SK-N-DZ (cell line): ENCODE measurements at regions not wholly inside any gene's neighbourhood (a gene's known extent, or its start where the extent isn't known, plus 50 kb on each side); places are given as distances from the start of the nearest gene placed in this dataset.
"Not testable (repeated sequence)": the region's sequence is repeated elsewhere in the genome, so short reads cannot be mapped to it uniquely, and the experiment has no call there.

Experiments used
- DNase-seq: peaks from one replicate; pipeline ENCODE4 v3.0.0-alpha.2; 2015; ENCODE audit warnings: low spot score

DNA sequence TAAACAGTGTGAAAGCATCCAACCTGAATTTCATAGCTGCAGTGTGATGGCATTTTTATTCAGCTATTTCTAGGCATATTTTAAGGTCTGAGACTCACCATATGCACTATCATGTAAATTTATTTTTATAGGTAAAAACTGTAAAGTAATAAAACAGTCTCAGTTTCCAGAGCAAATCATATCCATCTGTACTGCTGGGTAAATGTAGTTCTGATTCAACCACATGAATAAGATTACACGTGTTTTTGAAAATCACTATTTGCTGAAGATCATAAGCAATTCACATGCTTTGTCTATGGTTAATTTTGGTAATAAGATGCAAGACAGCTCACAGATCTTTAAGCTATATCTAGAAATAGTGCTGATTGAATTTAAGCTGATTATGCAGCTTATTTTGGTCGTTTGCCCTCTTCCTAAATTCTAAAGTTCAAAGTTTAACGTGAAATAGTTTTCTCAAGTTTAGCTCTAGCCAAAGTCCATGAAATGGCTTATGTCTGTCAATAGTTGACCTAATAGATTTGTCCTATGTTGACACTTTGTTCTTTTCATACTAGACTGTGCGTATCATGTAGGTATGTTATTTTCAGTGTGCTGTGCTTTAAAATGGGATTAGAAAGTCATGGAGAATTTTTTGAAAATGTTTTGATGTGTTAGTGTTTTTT, 489.0 kb downstream of the USP25 start:
- DNase-seq: no peak

DNA sequence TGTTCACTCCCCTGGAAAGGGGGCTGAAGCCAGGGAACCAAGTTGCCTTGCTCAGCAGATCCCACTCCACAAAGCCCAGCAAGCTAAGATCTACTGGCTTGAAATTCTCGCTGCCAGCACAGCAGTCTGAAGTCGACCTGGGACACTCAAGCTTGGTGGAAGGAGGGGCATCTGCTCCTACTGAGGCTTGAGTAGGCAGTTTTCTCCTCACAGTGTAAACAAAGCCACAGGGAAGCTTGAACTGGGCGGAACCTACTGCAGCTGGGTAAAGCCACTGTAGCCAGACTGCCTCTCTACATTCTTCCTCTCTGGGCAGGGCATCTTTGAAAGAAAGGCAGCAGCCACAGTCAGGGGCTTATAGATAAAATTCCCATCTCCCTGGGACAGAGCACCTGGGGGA, 495.0 kb downstream of the USP25 start:
- not testable (repeated sequence) for DNase-seq

DNA sequence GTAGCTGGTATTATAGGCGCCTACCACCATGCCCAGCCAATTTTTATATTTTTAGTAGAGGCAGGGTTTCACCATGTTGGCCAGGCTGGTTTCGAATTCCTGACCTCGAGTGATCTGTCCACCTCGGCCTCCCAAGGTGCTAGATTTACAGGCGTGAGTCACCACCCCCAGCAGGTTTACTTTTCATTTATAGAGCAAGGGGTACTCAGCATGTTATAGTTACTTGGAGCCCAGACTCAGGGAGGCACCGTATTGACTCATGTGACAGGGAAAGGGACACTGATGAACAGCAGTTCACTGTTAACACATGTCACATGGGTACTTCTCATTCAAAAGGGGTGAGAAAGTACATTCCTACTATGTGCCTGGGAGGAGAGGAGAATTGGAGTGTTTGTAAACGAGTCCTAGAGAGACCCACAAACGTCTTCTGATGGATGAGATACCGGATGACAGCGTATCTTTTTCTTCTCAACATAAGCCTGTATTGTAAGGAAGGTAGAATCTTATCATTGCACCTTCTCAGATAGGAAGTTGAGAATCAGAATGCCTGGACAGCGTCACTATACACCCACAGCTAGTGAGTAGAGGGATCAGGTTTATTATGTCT, 510.0 kb downstream of the USP25 start:
- DNase-seq: peak; percentile 13

DNA sequence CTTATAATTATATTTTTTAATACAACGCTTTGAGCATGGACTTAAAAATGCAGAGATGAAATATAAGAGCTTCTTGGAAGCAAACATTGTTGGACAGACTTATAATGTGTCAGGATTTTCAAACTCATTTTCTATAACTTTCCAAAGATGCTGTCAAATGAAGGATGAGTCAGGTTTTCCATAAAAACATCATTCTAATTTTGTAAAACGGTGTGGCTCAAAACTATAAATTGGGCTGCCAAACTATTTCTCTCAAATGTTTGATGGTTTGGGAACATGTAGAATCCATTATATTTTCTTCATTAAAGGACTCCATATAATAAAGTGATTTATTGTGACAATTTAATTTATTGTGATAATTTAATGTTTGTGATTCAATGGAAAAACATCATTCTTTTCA, 511.2 kb downstream of the USP25 start:
- no peak for DNase-seq

DNA sequence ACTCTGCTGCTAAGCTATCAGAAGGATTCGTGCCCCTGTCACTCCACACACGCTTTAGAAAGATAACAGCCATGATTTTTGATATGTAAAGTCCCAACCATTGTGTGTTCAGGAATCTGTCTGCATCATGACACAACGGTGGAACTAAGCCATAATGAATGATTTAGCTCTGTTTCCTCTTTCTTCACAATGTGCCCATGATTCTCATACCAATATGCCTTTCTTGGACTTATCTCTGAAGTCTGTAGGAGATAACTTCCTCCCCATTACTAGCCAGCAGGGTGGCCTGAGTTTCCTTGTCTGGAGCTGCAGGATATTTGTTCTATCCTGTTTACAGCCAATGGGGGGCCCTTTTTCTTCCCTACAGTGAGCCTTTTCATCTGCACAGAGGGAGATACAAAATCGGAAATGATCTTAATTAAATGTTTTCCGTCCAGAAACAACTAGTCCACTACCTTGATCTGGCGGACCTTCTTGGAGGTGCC, 511.7 kb downstream of the USP25 start:
- no peak for DNase-seq

DNA sequence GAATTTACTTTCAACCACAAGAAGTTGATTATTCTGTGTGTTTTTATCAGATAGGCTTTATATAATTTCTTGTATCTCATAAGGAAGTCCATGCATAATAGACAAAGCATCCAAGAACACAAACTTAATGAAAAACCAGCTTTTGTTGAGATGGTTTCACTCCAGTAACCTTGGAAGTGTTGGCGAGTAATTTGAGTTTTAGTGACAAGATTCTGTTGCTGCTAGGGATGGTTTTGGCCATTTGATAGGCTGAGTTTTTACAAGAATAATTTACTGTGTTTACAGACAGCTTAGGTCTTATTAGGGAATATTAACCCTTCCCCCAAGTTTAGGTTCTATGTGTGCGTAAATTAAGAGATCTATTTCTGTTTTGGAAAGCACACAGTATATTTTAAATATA, 513.6 kb downstream of the USP25 start:
- DNase-seq: no peak

DNA sequence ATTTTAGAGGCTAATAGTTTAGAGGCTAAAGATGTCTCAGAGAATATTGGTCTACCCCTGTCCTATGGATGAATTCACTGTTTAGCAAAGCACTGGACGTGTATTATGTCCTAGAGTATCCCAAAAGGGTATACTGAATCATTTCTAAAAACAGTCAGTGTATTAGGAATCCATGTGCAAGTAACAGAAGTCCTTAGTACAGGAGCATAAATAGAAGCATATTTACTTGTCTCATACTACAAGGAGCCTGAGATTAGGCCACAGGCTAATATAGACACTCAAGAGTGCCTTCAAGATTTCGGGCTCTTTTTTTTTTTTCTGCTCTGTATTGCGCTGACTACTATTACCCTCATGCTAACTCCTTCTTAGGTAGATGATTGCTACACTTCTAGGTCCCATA, 518.9 kb downstream of the USP25 start:
- DNase-seq: no peak

DNA sequence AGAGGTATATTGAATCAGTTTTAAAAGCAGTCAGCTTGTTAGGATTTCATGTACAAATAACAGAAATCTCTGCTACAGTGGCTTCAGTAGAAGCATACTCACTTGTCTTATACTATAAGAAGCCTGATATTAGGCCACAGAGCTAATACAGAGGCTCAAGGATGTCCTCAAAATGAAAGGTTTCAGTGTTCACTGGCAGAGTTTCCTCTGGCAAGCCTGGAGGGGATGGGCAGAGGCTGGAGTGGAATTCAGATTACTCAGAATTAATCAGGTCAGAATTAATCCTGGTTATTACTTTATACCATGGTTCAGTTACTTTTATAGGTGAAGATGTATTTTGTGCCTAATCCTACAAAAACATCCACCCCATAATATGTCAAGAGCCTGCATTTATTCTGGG, 520.5 kb downstream of the USP25 start:
- DNase-seq: no peak

DNA sequence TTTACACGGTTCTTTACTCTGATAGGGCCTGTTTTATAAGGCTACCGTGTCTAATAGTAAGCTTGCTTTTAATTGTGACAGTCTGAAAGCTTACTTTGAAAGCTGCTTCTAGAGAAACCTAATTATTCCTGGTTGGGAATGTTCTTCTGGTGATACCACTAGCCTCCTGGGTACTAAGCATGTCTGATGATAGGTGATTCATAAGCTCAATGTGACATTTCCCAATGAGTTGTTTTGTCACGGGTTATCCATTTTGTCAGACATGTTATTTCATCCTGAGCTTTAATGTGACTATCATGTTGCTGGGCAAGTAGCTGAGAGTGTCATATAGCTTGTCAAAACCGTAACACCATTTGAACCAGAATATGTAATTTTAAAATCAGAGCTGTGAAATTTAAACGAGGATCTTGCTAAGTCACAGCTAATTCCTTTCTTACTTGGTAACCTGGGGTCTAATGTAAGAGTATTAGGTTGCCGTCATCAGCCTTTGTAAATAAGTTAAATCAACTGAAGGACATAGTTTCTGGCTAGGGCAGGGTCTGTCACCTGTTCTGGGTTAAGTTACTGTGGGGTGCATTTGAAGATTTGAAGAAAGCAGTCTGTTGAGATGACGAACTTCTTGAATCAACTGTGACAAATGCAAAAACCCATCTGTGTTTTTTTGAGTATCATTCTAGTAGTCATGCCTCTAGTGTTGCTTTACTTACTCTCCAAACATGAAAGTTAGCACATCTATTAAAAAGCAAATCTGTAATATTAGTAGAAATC, 529.2 kb downstream of the USP25 start:
- no peak for DNase-seq

DNA sequence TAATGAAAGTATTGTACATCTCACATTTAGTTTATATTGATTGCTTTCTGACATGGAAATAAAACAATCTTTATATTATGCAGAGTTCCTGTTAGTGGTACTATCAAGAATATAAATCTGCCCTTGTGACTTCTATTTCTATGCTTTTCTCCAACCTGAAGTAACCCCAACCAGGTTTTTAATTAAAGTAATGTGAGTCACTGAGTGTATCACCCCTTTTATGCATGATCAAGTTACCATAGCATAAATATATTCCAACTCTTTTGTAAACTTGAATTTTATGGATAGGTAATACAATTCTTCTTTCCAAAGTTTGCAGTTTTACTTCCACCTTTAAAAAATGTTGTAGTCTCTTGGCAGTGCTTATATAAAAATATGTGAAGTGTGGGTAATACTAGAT, 532.3 kb downstream of the USP25 start:
- no peak for DNase-seq

DNA sequence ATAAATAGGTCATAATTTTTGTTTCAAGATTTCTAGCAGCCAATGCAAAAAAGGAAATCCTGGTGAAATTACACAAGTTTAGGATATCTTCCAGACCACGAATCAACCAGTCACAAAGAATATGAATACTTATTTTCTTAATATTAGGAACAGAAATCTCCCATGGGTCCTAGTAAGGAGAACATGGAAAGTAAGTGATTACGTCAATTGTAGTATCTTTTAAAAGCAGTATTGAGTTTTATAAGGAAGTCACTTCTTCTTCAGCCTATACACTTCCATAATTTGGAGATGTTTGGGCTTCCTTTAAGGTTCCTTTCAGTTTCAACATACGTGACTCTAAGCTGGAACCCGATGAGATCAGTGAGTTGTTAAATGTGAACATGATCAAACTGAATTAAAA, 534.5 kb downstream of the USP25 start:
- no peak for DNase-seq

DNA sequence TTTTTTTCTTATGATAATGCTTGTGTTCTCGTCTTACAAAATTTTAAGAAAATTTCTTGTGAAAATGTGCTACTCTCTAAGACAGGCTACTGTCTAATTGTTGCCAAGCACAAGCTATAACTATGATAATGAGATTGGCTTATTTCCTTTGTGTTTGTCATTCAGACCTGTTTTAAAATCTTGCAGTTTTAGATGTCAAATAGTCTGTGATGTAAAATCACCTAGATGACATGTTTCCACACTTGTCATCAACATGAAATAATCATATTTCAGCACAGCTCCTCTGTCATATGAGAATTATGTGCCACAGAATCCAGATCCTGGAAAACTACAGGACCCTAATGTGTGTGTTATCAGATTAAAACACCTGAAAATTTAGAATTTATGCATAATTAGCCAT, 539.7 kb downstream of the USP25 start:
- no peak for DNase-seq

DNA sequence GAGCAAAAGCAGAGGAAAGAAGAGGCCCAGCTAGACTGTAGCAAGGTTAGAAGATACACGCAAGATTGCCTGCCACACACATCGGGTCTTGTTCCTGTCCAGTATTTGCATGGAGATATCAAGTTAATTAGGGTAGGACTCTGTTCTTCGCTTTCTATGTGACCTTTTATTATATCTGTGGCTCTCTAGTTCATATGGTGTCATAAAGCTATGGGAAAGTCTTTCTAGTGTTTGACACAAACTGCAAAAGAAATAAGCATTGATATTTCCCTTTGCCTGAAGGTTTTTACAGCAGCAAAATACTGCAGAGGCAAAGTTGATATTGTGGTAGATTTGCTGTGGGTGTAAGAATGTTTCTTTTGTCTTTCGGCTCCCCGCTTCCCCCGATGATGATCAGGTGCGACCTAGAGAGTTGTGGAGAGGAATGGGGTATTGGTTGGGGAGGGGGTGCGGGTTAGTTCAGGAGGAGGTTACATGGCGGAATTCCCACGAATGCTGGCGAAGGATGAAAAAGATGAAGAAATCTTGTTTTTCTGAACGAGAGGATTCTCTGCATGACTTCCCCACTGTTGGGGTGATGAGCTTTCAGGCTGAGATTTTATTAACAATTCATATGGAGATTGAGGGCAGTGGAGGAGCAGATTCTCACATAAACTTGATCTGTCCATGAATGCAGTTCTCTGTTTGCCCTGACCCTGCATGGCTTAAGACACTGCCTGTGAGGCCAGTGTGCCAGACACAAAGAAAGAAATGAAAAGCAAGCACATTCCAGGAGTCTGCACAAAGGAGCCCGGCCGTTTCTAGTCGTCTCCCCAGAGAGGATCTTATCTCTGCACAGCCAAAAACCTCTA, 550.2 kb downstream of the USP25 start:
- peak; percentile 1 for DNase-seq

DNA sequence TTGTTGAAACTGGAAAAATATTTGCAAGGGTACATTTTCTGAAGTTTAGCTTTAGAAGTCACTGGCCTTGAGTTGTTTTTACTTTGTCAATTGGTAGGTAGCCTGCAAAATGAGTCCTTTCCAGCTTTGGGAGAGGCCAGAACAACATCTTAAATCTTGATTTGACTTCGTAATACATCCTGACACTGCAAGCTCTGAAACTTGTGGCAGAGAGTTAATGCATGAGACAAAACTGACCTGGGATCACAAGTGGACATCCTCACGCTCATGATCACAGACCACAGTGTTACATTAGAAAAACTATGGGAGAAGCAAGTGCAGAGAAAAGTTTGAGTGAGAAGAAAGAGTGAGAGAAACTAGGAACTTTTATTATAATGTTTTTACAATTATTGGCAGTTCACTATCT, 550.9 kb downstream of the USP25 start:
- no peak for DNase-seq

DNA sequence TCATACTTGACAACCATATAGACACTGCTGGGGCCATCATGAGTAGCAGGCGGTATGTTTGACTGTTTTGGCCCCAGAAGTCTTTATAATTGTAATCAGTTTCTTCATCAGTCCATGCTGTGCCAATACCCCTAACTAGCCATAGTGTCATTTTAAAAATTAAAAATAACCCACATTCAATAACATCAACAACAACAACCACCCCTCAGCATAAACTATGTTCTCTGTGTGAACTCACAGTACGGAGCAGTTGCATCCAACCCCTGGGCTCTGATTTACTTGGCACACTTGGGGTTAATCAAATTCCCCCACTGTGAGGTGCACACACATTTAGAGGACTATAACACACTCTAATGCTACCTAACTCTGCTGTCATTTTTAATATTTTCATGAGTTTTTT, 553.7 kb downstream of the USP25 start:
- DNase-seq: no peak

DNA sequence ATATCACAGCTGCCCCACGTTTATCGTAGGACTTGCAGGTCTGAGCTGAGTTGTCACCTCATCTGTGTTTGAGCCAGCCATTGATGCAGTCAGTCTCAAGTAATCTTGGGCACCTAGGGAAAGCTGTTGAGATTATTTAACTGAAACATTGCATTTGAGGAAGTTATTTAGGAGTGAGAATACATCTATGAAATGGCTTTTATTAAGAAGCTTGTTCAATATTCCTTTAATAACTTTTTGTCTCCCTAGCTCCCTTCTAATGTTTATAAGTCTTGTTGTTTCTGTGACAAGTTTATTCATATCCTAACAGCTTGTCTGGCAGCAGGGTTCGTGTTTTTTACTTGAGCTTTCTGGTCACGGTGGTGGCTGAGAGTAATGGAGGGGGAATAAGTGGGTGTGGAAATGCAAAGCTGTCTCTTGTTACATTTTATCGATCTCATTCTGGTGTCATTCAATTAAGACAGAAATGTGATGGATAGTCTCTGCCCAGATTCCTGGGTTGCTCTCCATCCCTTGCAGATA, 555.9 kb downstream of the USP25 start:
- peak; percentile 41 for DNase-seq

DNA sequence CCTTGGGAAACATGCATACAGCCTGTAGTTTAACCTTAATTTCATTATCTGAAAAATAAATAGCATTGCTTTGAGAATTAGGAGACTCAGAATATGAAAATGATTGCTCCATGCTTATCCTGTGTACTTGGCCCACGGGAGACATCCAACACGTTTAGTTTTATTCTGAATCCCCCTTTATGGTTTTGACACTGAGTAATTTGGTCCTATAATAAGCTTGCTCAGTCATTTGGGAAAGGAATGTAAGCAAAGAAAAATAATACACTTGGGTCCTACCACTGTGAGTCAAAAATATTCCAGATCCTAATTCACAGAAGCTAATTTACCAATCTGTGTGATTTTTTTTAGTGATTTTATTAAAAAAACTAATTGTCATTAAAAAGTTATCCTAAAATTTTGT, 557.3 kb downstream of the USP25 start:
- DNase-seq: no peak

DNA sequence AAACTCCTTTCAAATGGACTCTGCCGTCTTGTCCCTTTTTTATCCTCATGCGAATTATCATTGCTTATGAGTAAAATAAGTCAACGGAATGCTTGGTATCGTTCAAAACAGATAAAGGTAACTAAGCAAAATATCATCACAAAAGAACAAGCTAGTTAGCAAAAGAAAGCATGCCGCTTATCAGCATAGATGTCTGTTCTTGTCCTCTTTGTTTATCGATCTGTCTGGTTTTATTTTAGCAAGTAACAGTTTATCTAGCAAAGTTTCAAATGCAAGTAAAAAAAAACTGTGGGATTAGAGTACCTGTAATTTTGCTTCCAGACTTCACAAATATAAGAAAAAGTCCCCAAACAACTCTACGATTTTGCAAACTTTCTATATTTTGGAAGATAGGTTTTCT, 561.5 kb downstream of the USP25 start:
- no peak for DNase-seq

DNA sequence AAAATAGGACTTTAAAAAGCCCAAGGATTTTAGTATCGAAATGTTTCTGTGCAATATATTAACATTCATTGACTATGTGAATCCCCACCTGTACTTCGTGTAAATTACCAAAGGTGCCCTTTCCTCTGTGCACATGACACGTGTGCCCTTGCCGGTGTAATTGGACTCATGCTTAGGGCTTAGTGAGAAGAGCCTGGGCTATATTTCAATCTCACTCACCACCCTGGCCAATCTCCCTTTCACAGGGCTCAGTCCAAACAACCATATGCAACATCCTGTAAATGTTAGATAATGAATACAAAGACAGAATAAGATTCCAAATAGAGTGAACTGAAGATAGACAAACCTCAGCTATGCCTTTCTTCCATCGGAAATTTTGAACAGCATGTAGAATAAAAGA, 564.3 kb downstream of the USP25 start:
- DNase-seq: no peak

DNA sequence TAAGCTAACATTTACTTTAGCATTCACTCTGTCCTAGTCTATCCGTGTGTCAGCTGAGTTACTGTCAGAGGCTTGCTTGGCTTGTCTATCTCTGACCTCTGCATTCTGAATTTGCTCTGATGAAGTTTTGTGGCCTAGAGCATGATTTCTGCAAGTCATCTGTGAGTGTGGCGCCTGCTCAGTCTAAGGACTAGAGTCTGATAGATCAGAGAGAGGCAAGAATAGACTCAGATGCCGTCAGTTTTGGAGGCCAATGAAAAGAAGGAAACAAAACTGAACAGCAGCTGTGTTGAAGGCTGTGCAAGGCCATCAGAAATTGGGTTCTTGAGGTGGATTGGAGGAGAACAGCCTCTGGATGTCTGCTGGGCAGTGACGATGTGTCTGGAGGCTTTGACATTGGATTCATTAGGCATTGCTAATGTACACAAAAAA, 573.1 kb downstream of the USP25 start:
- DNase-seq: no peak
